Caco-2 (cell line): ENCODE measurements at regions not wholly inside any gene's neighbourhood (a gene's known extent, or its start where the extent isn't known, plus 50 kb on each side); places are given as distances from the start of the nearest gene placed in this dataset.

Source experiments
- BruUV-seq: library from RNA; stranded (reverse); fragments of 400-500 nt; replicated peaks from 2 replicates; lab custom pipeline; 2021; lab: Mats Ljungman, UMichigan
- CTCF ChIA-PET: fragments of 300-600 bp; sonication (Branson Sonifier 250); formaldehyde crosslinking; loops from one replicate; lab custom pipeline; 2022; ENCODE audit warnings: antibody characterized with exemption; lab: Charles Lee
- POLR2A ChIA-PET: fragments of 300-600 bp; sonication (Branson Sonifier 250); formaldehyde crosslinking; loops from one replicate; lab custom pipeline; 2022; ENCODE audit warnings: antibody characterized with exemption; lab: Charles Lee
- DNase-seq, 2 experiments: peaks; one replicate each; pipeline versions ENCODE4 v3.0.0 to v3.0.0-alpha.2; 2020 to 2022
- H3K27me3 ChIP-seq: replicated peaks from 2 replicates; pipeline ENCODE4 v1.6.0; 2011; ENCODE audit warnings: low read length; ENCODE audit not compliant: control insufficient read depth, insufficient read depth
- H3K36me3 ChIP-seq: 2 replicates; pipeline ENCODE4 v1.5.1; 2011; ENCODE audit warnings: low read length; ENCODE audit not compliant: control insufficient read depth, insufficient read depth
- H3K4me1 ChIP-seq: fragments of 250-450 bp; sonication (Bioruptor Pico); 2 replicates; pipeline ENCODE4 v1.5.1; 2020; ENCODE audit warnings: mild to moderate bottlenecking
- H3K4me3 ChIP-seq: 2 replicates; pipeline ENCODE4 v1.5.1; 2011; ENCODE audit warnings: low read depth, mild to moderate bottlenecking, control low read depth, low read length
- H3K9me3 ChIP-seq: fragments of 250-450 bp; sonication (Bioruptor Pico); 2 replicates; pipeline ENCODE4 v1.5.1; 2020; ENCODE audit warnings: mild to moderate bottlenecking, moderate library complexity
- H3K27ac Mint-ChIP-seq: one replicate; pipeline ENCODE4 v1.8.0; 2022; ENCODE audit warnings: mixed read lengths; ENCODE audit not compliant: unreplicated experiment
- H3K27me3 Mint-ChIP-seq: one replicate; pipeline ENCODE4 v1.8.0; 2022; ENCODE audit warnings: mixed read lengths; ENCODE audit not compliant: insufficient read depth, unreplicated experiment
- H3K36me3 Mint-ChIP-seq: one replicate; pipeline ENCODE4 v1.8.0; 2022; ENCODE audit warnings: mild to moderate bottlenecking, mixed read lengths; ENCODE audit not compliant: insufficient read depth, unreplicated experiment
- H3K4me1 Mint-ChIP-seq: one replicate; pipeline ENCODE4 v1.8.0; 2022; ENCODE audit warnings: low read depth, mixed read lengths; ENCODE audit not compliant: unreplicated experiment
- H3K4me3 Mint-ChIP-seq: one replicate; pipeline ENCODE4 v1.8.0; 2022; ENCODE audit warnings: mild to moderate bottlenecking, moderate library complexity, mixed read lengths; ENCODE audit not compliant: unreplicated experiment
- H3K9me3 Mint-ChIP-seq: one replicate; pipeline ENCODE4 v1.8.0; 2022; ENCODE audit warnings: mixed read lengths; ENCODE audit not compliant: unreplicated experiment
- intact Hi-C: fragments of 100-400 bp; cut with micrococcal nuclease; formaldehyde crosslinking; loops from one replicate; pipeline ENCODE4 v1.10.0; 2022; ENCODE audit not compliant: unreplicated experiment
- TF ChIP-seq, protein P1 (sequence below), 2 experiments: fragments of 200-600 bp in 1 of 2; IDR thresholded peaks; 1 replicate in 1 of 2; 2 replicates in 1 of 2; pipeline versions ENCODE4 v1.5.1 to v1.8.0; 2011 to 2022; ENCODE audit warnings: antibody characterized with exemption in 1 of 2, control low read depth in 1 of 2, inconsistent platforms in 1 of 2, low read depth in 1 of 2, low read length in 1 of 2, mild to moderate bottlenecking in 1 of 2, moderate library complexity in 1 of 2; ENCODE audit not compliant: insufficient read depth in 1 of 2, severe bottlenecking in 1 of 2, unreplicated experiment in 1 of 2

GRCh38 chr1:165067829-165068228 is 288.7 kb downstream of the LMX1A start:
- no TSS peak for BruUV-seq
- no peaks in the 10 kb centered on the region for H3K36me3 ChIP-seq
- ChIA-PET POLR2A (no interaction called here), CTCF (no interaction called here)
- DNase-seq: no peak
- intact Hi-C loops: no loop called here
- Mint-ChIP-seq H3K27ac (no peak overlapping the region), H3K36me3 (no peaks in the 10 kb centered on the region), H3K4me3 (no peak overlapping the region), H3K9me3 (no peaks in the 10 kb centered on the region), H3K4me1 (peaks cover 12% of the 10 kb centered on the region), H3K27me3 (peaks cover 7% of the 10 kb centered on the region)
- 0 out of 2 replicates have a peak, but pooled peaks cover 4% of the 10 kb centered on the region for H3K4me1 ChIP-seq
- TF ChIP-seq, protein P1, sequence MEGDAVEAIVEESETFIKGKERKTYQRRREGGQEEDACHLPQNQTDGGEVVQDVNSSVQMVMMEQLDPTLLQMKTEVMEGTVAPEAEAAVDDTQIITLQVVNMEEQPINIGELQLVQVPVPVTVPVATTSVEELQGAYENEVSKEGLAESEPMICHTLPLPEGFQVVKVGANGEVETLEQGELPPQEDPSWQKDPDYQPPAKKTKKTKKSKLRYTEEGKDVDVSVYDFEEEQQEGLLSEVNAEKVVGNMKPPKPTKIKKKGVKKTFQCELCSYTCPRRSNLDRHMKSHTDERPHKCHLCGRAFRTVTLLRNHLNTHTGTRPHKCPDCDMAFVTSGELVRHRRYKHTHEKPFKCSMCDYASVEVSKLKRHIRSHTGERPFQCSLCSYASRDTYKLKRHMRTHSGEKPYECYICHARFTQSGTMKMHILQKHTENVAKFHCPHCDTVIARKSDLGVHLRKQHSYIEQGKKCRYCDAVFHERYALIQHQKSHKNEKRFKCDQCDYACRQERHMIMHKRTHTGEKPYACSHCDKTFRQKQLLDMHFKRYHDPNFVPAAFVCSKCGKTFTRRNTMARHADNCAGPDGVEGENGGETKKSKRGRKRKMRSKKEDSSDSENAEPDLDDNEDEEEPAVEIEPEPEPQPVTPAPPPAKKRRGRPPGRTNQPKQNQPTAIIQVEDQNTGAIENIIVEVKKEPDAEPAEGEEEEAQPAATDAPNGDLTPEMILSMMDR (IDR thresholded peaks at IDR 0.05; ENCODE audit: insufficient read depth in 1 of 2, low read depth in 1 of 2, low read length in 1 of 2, severe bottlenecking in 1 of 2, unreplicated experiment in 1 of 2): no peak
- H3K27me3 ChIP-seq: no peaks in the 10 kb centered on the region
- H3K9me3 ChIP-seq: no peaks in the 10 kb centered on the region
- H3K4me3 ChIP-seq: no peak overlapping the region

- Histone ChIP-seq H3K36me3 (no peaks in the 10 kb centered on the region), H3K9me3 (no peaks in the 10 kb centered on the region), H3K4me1 (no peaks in the 10 kb centered on the region), H3K27me3 (no peaks in the 10 kb centered on the region), H3K4me3 (no peak overlapping the region)
- Mint-ChIP-seq H3K4me3 (no peak overlapping the region), H3K9me3 (no peaks in the 10 kb centered on the region), H3K27me3 (peaks cover 16% of the 10 kb centered on the region), H3K36me3 (no peaks in the 10 kb centered on the region), H3K4me1 (no peaks in the 10 kb centered on the region), H3K27ac (no peak overlapping the region)
- BruUV-seq: no TSS peak
- POLR2A ChIA-PET: no interaction called here
- intact Hi-C loops: no loop called here
- DNase-seq: no peak
- TF ChIP-seq, protein P1 (IDR thresholded peaks at IDR 0.05; ENCODE audit: insufficient read depth in 1 of 2, low read depth in 1 of 2, low read length in 1 of 2, severe bottlenecking in 1 of 2, unreplicated experiment in 1 of 2): no peak
- CTCF ChIA-PET: no interaction called here
Observed at GRCh38 chr1:165063181-165063965, 293.1 kb downstream of the LMX1A start.

DNA sequence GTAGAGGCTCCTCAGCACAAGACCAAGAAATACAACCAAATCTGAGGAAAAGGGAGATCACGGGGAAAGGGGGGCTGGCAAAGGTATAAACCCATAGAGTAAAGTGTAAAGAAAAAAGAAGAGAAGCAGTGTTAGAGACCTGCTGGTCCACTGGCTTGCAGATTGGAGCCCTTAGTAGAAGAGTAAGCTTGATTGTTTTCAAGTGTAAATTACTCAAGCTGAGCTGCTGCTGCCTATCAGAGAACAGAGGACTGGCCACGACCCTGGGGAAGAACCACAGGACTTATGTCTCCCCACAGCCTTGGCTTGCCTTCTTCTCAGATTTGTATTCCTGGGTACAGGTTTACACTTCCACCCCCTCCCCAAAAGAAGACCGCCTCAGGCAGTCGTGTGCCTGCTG is 294.2 kb downstream of the LMX1A start:
- CTCF ChIA-PET: no interaction called here
- POLR2A ChIA-PET: no interaction called here
- H3K4me3 Mint-ChIP-seq: no peak overlapping the region
- H3K27me3 Mint-ChIP-seq: peaks cover 12% of the 10 kb centered on the region
- DNase-seq: no peak
- Histone ChIP-seq H3K9me3 (no peaks in the 10 kb centered on the region), H3K36me3 (no peaks in the 10 kb centered on the region), H3K4me3 (no peak overlapping the region), H3K27me3 (no peaks in the 10 kb centered on the region), H3K4me1 (no peaks in the 10 kb centered on the region)
- no peak overlapping the region for H3K27ac Mint-ChIP-seq
- no peaks in the 10 kb centered on the region for H3K36me3 Mint-ChIP-seq
- TF ChIP-seq, protein P1 (IDR thresholded peaks at IDR 0.05; ENCODE audit: insufficient read depth in 1 of 2, low read depth in 1 of 2, low read length in 1 of 2, severe bottlenecking in 1 of 2, unreplicated experiment in 1 of 2): no peak
- no TSS peak for BruUV-seq
- no peaks in the 10 kb centered on the region for H3K4me1 Mint-ChIP-seq
- intact Hi-C loops: no loop called here
- H3K9me3 Mint-ChIP-seq: no peaks in the 10 kb centered on the region
